ENCODE measurements at regions not wholly inside any gene's neighbourhood (a gene's known extent, or its start where the extent isn't known, plus 50 kb on each side); places are given as distances from the start of the nearest gene placed in this dataset.

GRCh38 chr1:213326281-213327016 lies 275.4 kb downstream of the RPS6KC1 start:
- no peak for TF ChIP-seq TCF4 (CRISPR knock-in tag; IDR thresholded peaks at IDR 0.05; ENCODE audit: borderline replicate concordance)
- TF ChIP-seq ARNTL (CRISPR knock-in tag; IDR thresholded peaks at IDR 0.05; ENCODE audit: borderline replicate concordance, low read depth) = no peak
- no peak for TF ChIP-seq BACH2 (CRISPR knock-in tag; IDR thresholded peaks at IDR 0.05; ENCODE audit: borderline replicate concordance)
- TF ChIP-seq, protein P1, sequence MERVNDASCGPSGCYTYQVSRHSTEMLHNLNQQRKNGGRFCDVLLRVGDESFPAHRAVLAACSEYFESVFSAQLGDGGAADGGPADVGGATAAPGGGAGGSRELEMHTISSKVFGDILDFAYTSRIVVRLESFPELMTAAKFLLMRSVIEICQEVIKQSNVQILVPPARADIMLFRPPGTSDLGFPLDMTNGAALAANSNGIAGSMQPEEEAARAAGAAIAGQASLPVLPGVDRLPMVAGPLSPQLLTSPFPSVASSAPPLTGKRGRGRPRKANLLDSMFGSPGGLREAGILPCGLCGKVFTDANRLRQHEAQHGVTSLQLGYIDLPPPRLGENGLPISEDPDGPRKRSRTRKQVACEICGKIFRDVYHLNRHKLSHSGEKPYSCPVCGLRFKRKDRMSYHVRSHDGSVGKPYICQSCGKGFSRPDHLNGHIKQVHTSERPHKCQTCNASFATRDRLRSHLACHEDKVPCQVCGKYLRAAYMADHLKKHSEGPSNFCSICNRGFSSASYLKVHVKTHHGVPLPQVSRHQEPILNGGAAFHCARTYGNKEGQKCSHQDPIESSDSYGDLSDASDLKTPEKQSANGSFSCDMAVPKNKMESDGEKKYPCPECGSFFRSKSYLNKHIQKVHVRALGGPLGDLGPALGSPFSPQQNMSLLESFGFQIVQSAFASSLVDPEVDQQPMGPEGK (CRISPR knock-in tag; IDR thresholded peaks at IDR 0.05; ENCODE audit: borderline replicate concordance) = no peak
- TF ChIP-seq CREB5 (CRISPR knock-in tag; IDR thresholded peaks at IDR 0.05; ENCODE audit: low read depth) = no peak
- ATAC-seq = no peak

DNA sequence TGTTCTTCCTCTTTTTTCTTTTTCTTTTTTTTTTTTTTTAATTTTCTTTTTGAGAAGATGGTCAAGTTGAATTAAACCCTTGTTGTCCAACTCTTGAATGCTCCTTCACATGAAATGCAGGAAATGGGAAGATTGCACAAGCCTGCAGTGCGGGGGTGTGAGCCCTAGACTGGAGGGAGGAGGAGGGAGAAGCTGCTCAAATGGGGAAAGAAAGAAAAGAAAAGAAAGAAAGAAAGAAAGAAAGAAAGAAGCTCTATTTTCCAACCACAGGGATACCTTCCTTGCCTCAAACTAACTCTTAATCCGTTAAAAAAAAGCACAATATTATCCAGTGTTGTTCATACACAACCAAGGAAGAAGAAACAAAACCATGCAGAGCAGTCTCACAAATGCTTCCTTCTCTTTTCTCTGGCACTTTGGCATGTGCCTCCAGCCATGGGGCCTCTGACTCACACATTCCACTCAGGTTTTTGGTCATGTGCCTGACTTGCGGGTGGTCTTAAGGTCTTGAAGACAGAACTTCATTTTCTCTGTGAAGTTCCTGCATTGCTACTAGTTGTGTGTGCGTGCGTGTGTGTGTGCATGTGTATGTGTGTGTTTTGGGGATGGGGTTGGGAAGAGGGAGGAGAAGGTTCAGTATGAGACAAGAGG lies 276.1 kb downstream of the RPS6KC1 start:
- peak; percentile 58; the same call in 2 of the 3 replicates for ATAC-seq
- TF ChIP-seq ZNF8 (CRISPR knock-in tag; IDR thresholded peaks at IDR 0.05) = no peak
- TF ChIP-seq ZFP3 (CRISPR knock-in tag; IDR thresholded peaks at IDR 0.05) = no peak
- no peak for TF ChIP-seq GLIS3 (CRISPR knock-in tag; IDR thresholded peaks at IDR 0.05)
- no peak for TF ChIP-seq ZC3H10 (CRISPR knock-in tag; IDR thresholded peaks at IDR 0.05)
- TF ChIP-seq, protein P2, sequence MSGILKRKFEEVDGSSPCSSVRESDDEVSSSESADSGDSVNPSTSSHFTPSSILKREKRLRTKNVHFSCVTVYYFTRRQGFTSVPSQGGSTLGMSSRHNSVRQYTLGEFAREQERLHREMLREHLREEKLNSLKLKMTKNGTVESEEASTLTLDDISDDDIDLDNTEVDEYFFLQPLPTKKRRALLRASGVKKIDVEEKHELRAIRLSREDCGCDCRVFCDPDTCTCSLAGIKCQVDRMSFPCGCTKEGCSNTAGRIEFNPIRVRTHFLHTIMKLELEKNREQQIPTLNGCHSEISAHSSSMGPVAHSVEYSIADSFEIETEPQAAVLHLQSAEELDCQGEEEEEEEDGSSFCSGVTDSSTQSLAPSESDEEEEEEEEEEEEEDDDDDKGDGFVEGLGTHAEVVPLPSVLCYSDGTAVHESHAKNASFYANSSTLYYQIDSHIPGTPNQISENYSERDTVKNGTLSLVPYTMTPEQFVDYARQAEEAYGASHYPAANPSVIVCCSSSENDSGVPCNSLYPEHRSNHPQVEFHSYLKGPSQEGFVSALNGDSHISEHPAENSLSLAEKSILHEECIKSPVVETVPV (CRISPR knock-in tag; IDR thresholded peaks at IDR 0.05) = no peak
- TF ChIP-seq ZFP30 (CRISPR knock-in tag; IDR thresholded peaks at IDR 0.05) = no peak

DNA sequence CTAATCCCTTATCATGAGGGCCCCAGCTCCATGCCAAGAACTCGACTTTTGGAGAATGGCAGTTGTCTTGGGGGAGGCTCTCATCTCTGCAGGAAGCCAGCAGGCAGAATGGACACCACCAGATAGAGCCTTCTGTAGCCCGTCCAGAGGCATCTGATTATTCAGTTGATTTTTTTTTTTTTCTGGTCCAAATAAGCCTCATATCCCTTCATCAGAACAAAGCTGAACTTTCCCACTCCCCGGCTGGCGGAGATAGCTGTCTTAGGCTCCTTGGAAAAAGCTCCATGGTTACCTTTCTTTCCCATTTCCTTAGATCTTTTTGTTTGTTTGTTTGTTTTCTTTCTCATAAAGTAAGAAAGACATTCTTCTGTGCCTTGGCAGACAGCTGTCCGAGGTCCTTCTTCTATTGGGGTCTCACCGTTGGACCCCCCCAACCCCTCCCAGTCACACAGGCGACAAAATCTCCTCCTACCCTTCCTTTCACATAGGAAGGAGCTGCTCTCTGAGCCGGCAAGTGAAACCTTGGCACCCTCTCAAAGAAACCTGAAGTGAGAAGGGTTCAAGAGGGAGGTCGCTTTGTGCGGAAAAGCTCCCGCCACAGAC lies 278.5 kb downstream of the RPS6KC1 start:
- no peak for ATAC-seq
- TF ChIP-seq ZNF70 (CRISPR knock-in tag; IDR thresholded peaks at IDR 0.05) (no peak), RARB (CRISPR knock-in tag; IDR thresholded peaks at IDR 0.05) (no peak), ISL1 (CRISPR knock-in tag; IDR thresholded peaks at IDR 0.05) (no peak), TOX (CRISPR knock-in tag; IDR thresholded peaks at IDR 0.05; ENCODE audit: borderline replicate concordance) (no peak), SNAI2 (CRISPR knock-in tag; IDR thresholded peaks at IDR 0.05) (no peak)

DNA sequence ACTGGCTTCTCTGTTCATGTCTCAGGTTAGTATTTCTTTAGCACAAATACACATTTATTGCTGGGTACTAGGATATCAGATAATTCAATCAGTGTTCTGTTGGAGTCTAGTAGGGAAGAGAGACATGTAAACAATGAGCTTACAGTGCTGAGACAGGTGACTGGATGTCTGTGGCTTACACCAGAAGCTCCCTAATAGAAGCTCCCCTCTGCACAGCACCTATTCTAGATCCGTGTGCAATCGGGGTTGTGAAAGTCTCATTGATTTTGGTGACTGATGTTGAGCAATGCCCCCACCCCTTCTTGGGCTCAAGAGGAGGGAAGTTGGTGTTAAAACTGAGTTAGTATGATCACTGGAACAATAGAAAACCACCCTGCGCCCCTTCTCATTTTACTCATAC lies 279.2 kb downstream of the RPS6KC1 start:
- TF ChIP-seq BACH2 (CRISPR knock-in tag; IDR thresholded peaks at IDR 0.05; ENCODE audit: borderline replicate concordance) = no peak
- TF ChIP-seq PPARA (CRISPR knock-in tag; IDR thresholded peaks at IDR 0.05; ENCODE audit: borderline replicate concordance) = no peak
- TF ChIP-seq SNAI2 (CRISPR knock-in tag; IDR thresholded peaks at IDR 0.05) = no peak
- TF ChIP-seq TOX (CRISPR knock-in tag; IDR thresholded peaks at IDR 0.05; ENCODE audit: borderline replicate concordance) = no peak
- no peak for TF ChIP-seq ZFP30 (CRISPR knock-in tag; IDR thresholded peaks at IDR 0.05)
- no peak for TF ChIP-seq ZNF70 (CRISPR knock-in tag; IDR thresholded peaks at IDR 0.05)
- TF ChIP-seq ISL1 (CRISPR knock-in tag; IDR thresholded peaks at IDR 0.05) = no peak
- no peak for TF ChIP-seq ZFP3 (CRISPR knock-in tag; IDR thresholded peaks at IDR 0.05)
- no peak for TF ChIP-seq ZC3H10 (CRISPR knock-in tag; IDR thresholded peaks at IDR 0.05)
- no peak for TF ChIP-seq ZNF565 (CRISPR knock-in tag; conservative IDR thresholded peaks at IDR 0.05; ENCODE audit: low read depth)
- no peak for TF ChIP-seq CSDC2 (CRISPR knock-in tag; IDR thresholded peaks at IDR 0.05)
- TF ChIP-seq ESRRG (CRISPR knock-in tag; IDR thresholded peaks at IDR 0.05) = no peak
- ATAC-seq = no peak

DNA sequence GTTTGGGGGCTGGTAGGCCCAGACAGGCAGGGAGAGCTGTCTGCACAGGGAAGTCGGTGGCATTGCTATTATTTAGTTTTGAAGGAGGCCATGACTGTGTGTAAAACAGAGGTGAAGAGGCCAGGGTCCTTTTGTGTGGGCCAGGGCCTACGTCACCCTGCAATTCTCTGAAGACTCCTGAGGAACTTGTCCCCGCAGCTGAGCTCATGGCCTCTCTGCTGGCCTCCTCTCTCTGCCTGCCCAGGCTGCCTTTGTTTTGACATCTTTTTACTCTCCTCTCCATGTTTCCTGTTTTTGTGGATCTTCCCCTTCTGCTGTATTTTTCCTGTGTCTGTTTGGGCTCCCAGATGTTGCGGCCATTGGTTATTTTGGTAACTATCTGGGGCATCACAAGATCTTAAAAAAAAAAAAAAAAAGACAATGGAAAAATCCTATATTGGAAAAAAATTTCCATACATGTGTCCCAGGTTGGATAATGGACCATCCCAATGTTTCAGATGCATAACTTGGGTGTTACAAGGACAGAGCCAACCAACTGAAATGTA lies 280.7 kb downstream of the RPS6KC1 start:
- no peak for ATAC-seq
- TF ChIP-seq, protein P3, sequence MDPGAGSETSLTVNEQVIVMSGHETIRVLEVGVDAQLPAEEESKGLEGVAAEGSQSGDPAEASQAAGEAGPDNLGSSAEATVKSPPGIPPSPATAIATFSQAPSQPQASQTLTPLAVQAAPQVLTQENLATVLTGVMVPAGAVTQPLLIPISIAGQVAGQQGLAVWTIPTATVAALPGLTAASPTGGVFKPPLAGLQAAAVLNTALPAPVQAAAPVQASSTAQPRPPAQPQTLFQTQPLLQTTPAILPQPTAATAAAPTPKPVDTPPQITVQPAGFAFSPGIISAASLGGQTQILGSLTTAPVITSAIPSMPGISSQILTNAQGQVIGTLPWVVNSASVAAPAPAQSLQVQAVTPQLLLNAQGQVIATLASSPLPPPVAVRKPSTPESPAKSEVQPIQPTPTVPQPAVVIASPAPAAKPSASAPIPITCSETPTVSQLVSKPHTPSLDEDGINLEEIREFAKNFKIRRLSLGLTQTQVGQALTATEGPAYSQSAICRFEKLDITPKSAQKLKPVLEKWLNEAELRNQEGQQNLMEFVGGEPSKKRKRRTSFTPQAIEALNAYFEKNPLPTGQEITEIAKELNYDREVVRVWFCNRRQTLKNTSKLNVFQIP (CRISPR knock-in tag; IDR thresholded peaks at IDR 0.05; ENCODE audit: borderline replicate concordance, low read depth) = no peak
- no peak for TF ChIP-seq ZC3H10 (CRISPR knock-in tag; IDR thresholded peaks at IDR 0.05)
- TF ChIP-seq BACH2 (CRISPR knock-in tag; IDR thresholded peaks at IDR 0.05; ENCODE audit: borderline replicate concordance) = no peak
- TF ChIP-seq ZNF565 (CRISPR knock-in tag; conservative IDR thresholded peaks at IDR 0.05; ENCODE audit: low read depth) = no peak
- no peak for TF ChIP-seq CSDC2 (CRISPR knock-in tag; IDR thresholded peaks at IDR 0.05)
- no peak for TF ChIP-seq CREB5 (CRISPR knock-in tag; IDR thresholded peaks at IDR 0.05; ENCODE audit: low read depth)
- TF ChIP-seq GLIS3 (CRISPR knock-in tag; IDR thresholded peaks at IDR 0.05) = no peak
- no peak for TF ChIP-seq ESRRG (CRISPR knock-in tag; IDR thresholded peaks at IDR 0.05)
- no peak for TF ChIP-seq ARNTL (CRISPR knock-in tag; IDR thresholded peaks at IDR 0.05; ENCODE audit: borderline replicate concordance, low read depth)
- TF ChIP-seq ZFP30 (CRISPR knock-in tag; IDR thresholded peaks at IDR 0.05) = no peak
- TF ChIP-seq ISL1 (CRISPR knock-in tag; IDR thresholded peaks at IDR 0.05) = no peak
- TF ChIP-seq SNAI2 (CRISPR knock-in tag; IDR thresholded peaks at IDR 0.05) = no peak
- TF ChIP-seq, protein P2 (CRISPR knock-in tag; IDR thresholded peaks at IDR 0.05) = no peak
- no peak for TF ChIP-seq RARB (CRISPR knock-in tag; IDR thresholded peaks at IDR 0.05)

Measured in SK-N-SH treated with all-trans-retinoic acid at 6 μM for 48 hours (cell line).